ENCODE measurements at regions not wholly inside any gene's neighbourhood (a gene's known extent, or its start where the extent isn't known, plus 50 kb on each side); places are given as distances from the start of the nearest gene placed in this dataset.
"Not testable (repeated sequence)": the region's sequence is repeated elsewhere in the genome, so short reads cannot be mapped to it uniquely, and the experiment has no call there.

GRCh38 chr14:97138801-97139200 lies 341.6 kb downstream of the VRK1 start:
- Histone ChIP-seq H3K27ac (no peak overlapping the region), H3K27me3 (no peaks in the 10 kb centered on the region), H3K9me3 (no peaks in the 10 kb centered on the region), H3K4me1 (no peaks in the 10 kb centered on the region), H3K36me3 (no peaks in the 10 kb centered on the region), H3K4me3 (no peak overlapping the region)
- DNase-seq (ENCODE audit: low spot score in 2 of 2): no peak
- TF ChIP-seq POLR2A (IDR thresholded peaks at IDR 0.05) (no peak), POLR2AphosphoS5 (IDR thresholded peaks at IDR 0.05) (no peak), CTCF (IDR thresholded peaks at IDR 0.05) (no peak)
- intact Hi-C loops (cut with DNase I; ENCODE audit: low total_unique reads): no loop called here

GRCh38 chr14:97143011-97143410 lies 345.8 kb downstream of the VRK1 start:
- TF ChIP-seq POLR2A (IDR thresholded peaks at IDR 0.05) (no peak), CTCF (IDR thresholded peaks at IDR 0.05) (no peak), POLR2AphosphoS5 (IDR thresholded peaks at IDR 0.05) (no peak)
- peaks cover 0 to 3% of the 10 kb centered on the region in 2 donors for H3K27me3 ChIP-seq
- no peak overlapping the region for H3K27ac ChIP-seq
- intact Hi-C loops (cut with DNase I; ENCODE audit: low total_unique reads): no loop called here
- H3K9me3 ChIP-seq: no peaks in the 10 kb centered on the region
- no peaks in the 10 kb centered on the region for H3K36me3 ChIP-seq
- H3K4me1 ChIP-seq: no peaks in the 10 kb centered on the region
- H3K4me3 ChIP-seq: no peak overlapping the region
- no peak for DNase-seq (ENCODE audit: low spot score in 2 of 2)

- DNase-seq (ENCODE audit: low spot score in 2 of 2): no peak
- H3K36me3 ChIP-seq: no peaks in the 10 kb centered on the region
- no peaks in the 10 kb centered on the region for H3K9me3 ChIP-seq
- H3K27me3 ChIP-seq: peaks cover 0 to 3% of the 10 kb centered on the region in 2 donors
- no peak overlapping the region for H3K27ac ChIP-seq
- no peaks in the 10 kb centered on the region for H3K4me1 ChIP-seq
- no peak for TF ChIP-seq POLR2A (IDR thresholded peaks at IDR 0.05)
- TF ChIP-seq POLR2AphosphoS5 (IDR thresholded peaks at IDR 0.05): no peak
- no peak for TF ChIP-seq CTCF (IDR thresholded peaks at IDR 0.05)
- intact Hi-C loops (cut with DNase I; ENCODE audit: low total_unique reads): no loop called here
- H3K4me3 ChIP-seq: no peak overlapping the region
These were observed 346.3 kb downstream of the VRK1 start for GRCh38 chr14:97143456-97143855.

GRCh38 chr14:97148021-97148420 lies 350.8 kb downstream of the VRK1 start:
- DNase-seq (ENCODE audit: low spot score in 2 of 2); H3K4me3 ChIP-seq; intact Hi-C loops (cut with DNase I; ENCODE audit: low total_unique reads); H3K36me3 ChIP-seq; H3K4me1 ChIP-seq; H3K27me3 ChIP-seq; H3K9me3 ChIP-seq; H3K27ac ChIP-seq: not testable (repeated sequence)

- intact Hi-C loops (cut with DNase I; ENCODE audit: low total_unique reads): no loop called here
- Histone ChIP-seq H3K27ac (no peak overlapping the region), H3K4me3 (no peak overlapping the region), H3K9me3 (no peaks in the 10 kb centered on the region), H3K36me3 (no peaks in the 10 kb centered on the region), H3K27me3 (peaks cover 0 to 3% of the 10 kb centered on the region in 2 donors), H3K4me1 (no peaks in the 10 kb centered on the region)
- TF ChIP-seq POLR2A (IDR thresholded peaks at IDR 0.05) (no peak), POLR2AphosphoS5 (IDR thresholded peaks at IDR 0.05) (no peak), CTCF (IDR thresholded peaks at IDR 0.05) (no peak)
- DNase-seq (ENCODE audit: low spot score in 2 of 2): no peak
These were observed 352.6 kb downstream of the VRK1 start for GRCh38 chr14:97149775-97150174.

GRCh38 chr14:97153527-97153926 lies 356.3 kb downstream of the VRK1 start:
- H3K27me3 ChIP-seq: peaks cover 0 to 21% of the 10 kb centered on the region in 2 donors
- H3K27ac ChIP-seq: no peak overlapping the region
- TF ChIP-seq POLR2A (IDR thresholded peaks at IDR 0.05): no peak
- TF ChIP-seq POLR2AphosphoS5 (IDR thresholded peaks at IDR 0.05): no peak
- TF ChIP-seq CTCF (IDR thresholded peaks at IDR 0.05): no peak
- DNase-seq (ENCODE audit: low spot score in 2 of 2): no peak
- intact Hi-C loops (cut with DNase I; ENCODE audit: low total_unique reads): no loop called here
- peaks cover 0 to under 1% of the 10 kb centered on the region in 2 donors for H3K9me3 ChIP-seq
- no peaks in the 10 kb centered on the region for H3K4me1 ChIP-seq
- no peaks in the 10 kb centered on the region for H3K36me3 ChIP-seq
- no peak overlapping the region for H3K4me3 ChIP-seq

Measured in breast epithelium (tissue), 4 donors.